NT2/D1 (cell line): ENCODE measurements at regions not wholly inside any gene's neighbourhood (a gene's known extent, or its start where the extent isn't known, plus 50 kb on each side); places are given as distances from the start of the nearest gene placed in this dataset.
"Not testable (repeated sequence)": the region's sequence is repeated elsewhere in the genome, so short reads cannot be mapped to it uniquely, and the experiment has no call there.

ENCODE experiments used
- DNase-seq: peaks from one replicate; pipeline ENCODE4 v3.0.0-alpha.2; 2011; ENCODE audit warnings: low read depth, low spot score
- H3K27me3 ChIP-seq: 2 replicates; pipeline ENCODE4 v1.6.0; 2011; ENCODE audit warnings: mild to moderate bottlenecking; ENCODE audit not compliant: insufficient read length, insufficient read depth
- H3K36me3 ChIP-seq: 2 replicates; pipeline ENCODE4 v1.6.1; 2011; ENCODE audit warnings: mild to moderate bottlenecking, low read length, mixed read lengths; ENCODE audit not compliant: insufficient read depth, insufficient read length
- H3K4me1 ChIP-seq: 2 replicates; pipeline ENCODE4 v1.5.1; 2011; ENCODE audit not compliant: insufficient read depth, insufficient read length
- H3K4me3 ChIP-seq: 2 replicates; pipeline ENCODE4 v1.5.1; 2011; ENCODE audit warnings: low read depth; ENCODE audit not compliant: insufficient read length
- H3K9ac ChIP-seq: 2 replicates; pipeline ENCODE4 v1.6.0; 2011; ENCODE audit warnings: low read depth; ENCODE audit not compliant: insufficient read length
- H3K9me3 ChIP-seq: 2 replicates; pipeline ENCODE4 v1.5.1; 2011; ENCODE audit warnings: mild to moderate bottlenecking, low read length; ENCODE audit not compliant: insufficient read depth
- SUZ12 ChIP-seq: IDR thresholded peaks from 2 replicates; pipeline ENCODE4 v1.6.1; 2011; ENCODE audit not compliant: insufficient read length, insufficient read depth; ENCODE audit errors: extremely low read depth
- YY1 ChIP-seq: IDR thresholded peaks from 2 replicates; pipeline ENCODE4 v1.6.1; 2011; ENCODE audit not compliant: insufficient read length, insufficient read depth
- ZNF274 ChIP-seq: IDR thresholded peaks from 2 replicates; pipeline ENCODE4 v1.6.1; 2011; ENCODE audit warnings: mild to moderate bottlenecking, low read depth, low read length

DNA sequence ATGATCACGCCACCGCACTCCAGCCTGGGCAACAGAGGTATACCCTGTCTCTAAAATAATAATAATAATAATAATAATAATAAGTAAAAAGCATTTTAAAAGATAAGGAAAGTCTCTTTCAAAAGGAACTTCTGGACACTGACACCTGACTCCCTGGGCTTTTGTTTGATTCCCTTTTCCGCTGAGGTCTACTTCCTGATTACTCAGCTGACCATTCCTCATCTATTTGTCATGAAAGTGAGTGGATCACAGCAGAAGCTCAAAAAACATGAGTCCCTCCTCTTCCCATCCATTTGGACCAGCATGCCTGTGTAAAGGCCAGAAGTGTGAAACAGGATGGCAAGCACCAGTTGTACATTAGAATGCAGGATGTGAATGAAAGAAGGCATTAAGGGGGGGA is 61.1 kb upstream of the FBXO28 start:
- no peak overlapping the region for H3K4me3 ChIP-seq
- no peak for TF ChIP-seq ZNF274
- TF ChIP-seq YY1, result no peak
- TF ChIP-seq SUZ12, result no peak
- H3K36me3 ChIP-seq, result no peaks in the 10 kb centered on the region
- no peak for DNase-seq
- H3K27me3 ChIP-seq, result no peaks in the 10 kb centered on the region
- H3K4me1 ChIP-seq, result no peaks in the 10 kb centered on the region
- no peak overlapping the region for H3K9ac ChIP-seq
- H3K9me3 ChIP-seq, result 0 out of 2 replicates have a peak, but pooled peaks cover 10% of the 10 kb centered on the region

DNA sequence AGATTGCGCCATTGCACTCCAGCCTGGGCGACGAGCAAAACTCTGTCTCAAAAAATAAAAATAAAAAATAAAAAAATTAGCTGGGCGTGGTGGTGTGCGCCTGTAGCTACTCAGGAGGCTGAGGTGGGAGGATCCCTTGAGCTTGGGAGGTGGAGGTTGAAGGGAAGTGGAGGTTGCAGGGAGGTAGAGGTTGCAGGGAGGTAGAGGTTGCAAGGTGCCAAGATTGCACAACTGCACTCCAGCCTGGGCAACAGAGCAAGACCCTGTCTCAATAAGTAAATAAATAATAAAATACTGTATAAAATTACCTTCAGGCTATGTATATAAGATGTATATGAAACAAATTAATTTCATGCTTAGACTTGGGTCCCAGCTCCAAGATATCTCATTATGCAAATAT is 62.1 kb upstream of the FBXO28 start:
- H3K9me3 ChIP-seq, result 0 out of 2 replicates have a peak, but pooled peaks cover 10% of the 10 kb centered on the region
- not testable (repeated sequence) for H3K9ac ChIP-seq, H3K4me1 ChIP-seq, H3K27me3 ChIP-seq, H3K36me3 ChIP-seq, DNase-seq, H3K4me3 ChIP-seq

DNA sequence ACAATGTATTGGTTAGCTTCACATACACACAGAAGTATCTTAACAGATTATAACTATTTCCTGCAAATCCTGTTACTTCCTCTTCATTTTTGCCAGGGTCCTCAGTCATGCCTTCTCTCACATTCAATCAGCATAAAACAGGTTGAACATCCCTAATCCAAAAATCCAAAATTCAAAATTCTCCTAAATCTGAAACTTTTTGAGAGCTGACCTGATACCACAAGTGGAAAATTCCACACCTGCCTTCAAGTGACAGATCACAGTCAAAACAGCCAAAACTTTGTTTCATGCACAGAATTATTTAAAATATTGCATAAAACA is 62.9 kb upstream of the FBXO28 start:
- H3K27me3 ChIP-seq, result no peaks in the 10 kb centered on the region
- no peaks in the 10 kb centered on the region for H3K4me1 ChIP-seq
- TF ChIP-seq ZNF274, result no peak
- TF ChIP-seq SUZ12, result no peak
- no peak for TF ChIP-seq YY1
- no peak for DNase-seq
- 0 out of 2 replicates have a peak, but pooled peaks cover 10% of the 10 kb centered on the region for H3K9me3 ChIP-seq
- no peak overlapping the region for H3K9ac ChIP-seq
- H3K4me3 ChIP-seq, result no peak overlapping the region
- no peaks in the 10 kb centered on the region for H3K36me3 ChIP-seq

DNA sequence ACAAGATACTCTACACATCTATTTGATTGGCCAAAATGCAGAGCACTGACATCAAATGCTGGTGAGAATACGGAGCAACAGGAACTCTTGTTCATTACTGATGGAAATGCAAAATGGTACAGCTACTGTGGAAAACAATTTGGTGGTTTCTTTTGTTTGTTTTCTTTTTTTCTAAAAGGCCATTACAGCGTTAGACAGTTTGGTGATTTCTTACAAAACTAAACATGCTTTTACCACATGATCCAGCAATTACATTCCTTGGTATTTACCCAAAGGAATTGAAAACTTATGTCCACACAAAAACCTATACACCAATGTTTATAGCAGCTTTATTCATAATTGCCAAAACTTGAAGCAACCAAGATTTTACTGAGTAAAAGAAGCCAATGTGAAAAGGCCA is 66.4 kb upstream of the FBXO28 start:
- DNase-seq, result no peak
- no peak overlapping the region for H3K9ac ChIP-seq
- no peaks in the 10 kb centered on the region for H3K4me1 ChIP-seq
- no peaks in the 10 kb centered on the region for H3K9me3 ChIP-seq
- no peaks in the 10 kb centered on the region for H3K27me3 ChIP-seq
- TF ChIP-seq YY1, result no peak
- TF ChIP-seq ZNF274, result no peak
- TF ChIP-seq SUZ12, result no peak
- no peaks in the 10 kb centered on the region for H3K36me3 ChIP-seq
- no peak overlapping the region for H3K4me3 ChIP-seq

DNA sequence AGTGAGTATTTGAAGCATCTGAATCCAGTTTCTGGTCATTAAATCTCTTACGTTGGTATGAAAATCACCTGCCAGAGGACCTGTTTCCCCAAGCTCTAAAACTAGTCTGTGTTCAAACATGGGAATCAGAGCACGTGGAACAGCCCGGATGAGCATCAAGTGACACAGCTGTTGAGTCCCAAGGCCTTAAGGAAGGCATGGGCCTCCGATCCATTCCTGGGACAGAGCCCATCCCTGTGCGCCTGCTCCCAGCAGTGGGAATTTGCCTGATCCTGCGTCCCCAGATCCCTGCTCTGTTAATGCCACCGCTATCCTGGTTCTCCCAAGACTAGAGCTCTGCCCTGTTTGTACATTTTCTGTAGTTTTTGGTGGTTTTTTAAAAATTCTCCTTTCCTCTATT is 68.4 kb upstream of the FBXO28 start:
- no peak for DNase-seq
- no peaks in the 10 kb centered on the region for H3K9me3 ChIP-seq
- no peak overlapping the region for H3K9ac ChIP-seq
- no peaks in the 10 kb centered on the region for H3K27me3 ChIP-seq
- no peak for TF ChIP-seq SUZ12
- no peak for TF ChIP-seq ZNF274
- TF ChIP-seq YY1, result no peak
- H3K36me3 ChIP-seq, result no peaks in the 10 kb centered on the region
- no peak overlapping the region for H3K4me3 ChIP-seq
- no peaks in the 10 kb centered on the region for H3K4me1 ChIP-seq

DNA sequence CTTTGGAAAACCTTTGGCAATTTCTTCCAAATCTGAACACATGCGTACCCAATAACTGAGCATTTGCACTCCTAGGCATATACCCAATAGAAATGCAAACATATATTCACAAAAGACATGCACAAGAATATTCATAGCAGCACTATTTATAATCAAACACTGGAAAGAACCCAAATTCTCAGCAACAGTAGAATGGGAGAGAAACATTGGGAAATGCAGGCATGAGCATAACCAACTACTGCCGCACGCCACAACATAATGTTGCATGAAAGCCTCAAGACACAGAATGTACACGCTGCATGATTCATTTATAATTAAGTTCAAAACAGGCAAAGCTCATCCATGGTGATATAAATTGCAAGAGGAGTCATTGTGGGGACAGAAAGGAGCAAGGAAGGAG is 69.5 kb upstream of the FBXO28 start:
- no peaks in the 10 kb centered on the region for H3K4me1 ChIP-seq
- TF ChIP-seq SUZ12, result no peak
- TF ChIP-seq ZNF274, result no peak
- no peak for TF ChIP-seq YY1
- DNase-seq, result no peak

DNA sequence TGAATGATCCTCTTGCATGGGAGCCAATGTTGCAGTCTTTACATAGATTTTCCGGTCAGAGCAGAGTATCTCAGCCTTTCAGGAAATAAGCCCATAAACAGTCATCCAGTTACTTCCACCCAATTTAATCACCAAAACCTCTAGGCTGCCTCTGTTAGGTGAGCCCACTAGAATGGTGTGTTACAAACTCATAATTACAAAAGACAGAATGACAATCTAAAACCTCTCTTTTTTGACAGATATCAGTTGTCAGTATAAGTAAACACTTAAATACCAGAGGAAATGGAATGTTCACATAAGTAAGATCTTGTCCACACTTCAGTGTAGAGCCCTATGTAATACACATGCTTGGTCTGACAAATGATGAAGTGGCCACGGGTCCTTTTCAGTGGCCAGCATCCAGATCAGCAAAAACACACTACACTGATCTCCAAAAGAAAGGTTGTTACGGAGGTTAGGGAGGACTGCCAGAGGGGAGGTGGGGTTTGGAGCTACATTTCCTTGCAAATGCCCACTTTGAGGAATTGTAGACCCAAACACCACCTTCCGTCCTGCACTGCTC is 71.3 kb upstream of the FBXO28 start:
- H3K9ac ChIP-seq, result no peak overlapping the region
- DNase-seq, result no peak
- no peaks in the 10 kb centered on the region for H3K27me3 ChIP-seq
- no peaks in the 10 kb centered on the region for H3K4me1 ChIP-seq
- no peak for TF ChIP-seq YY1
- no peak for TF ChIP-seq ZNF274
- no peaks in the 10 kb centered on the region for H3K36me3 ChIP-seq
- H3K4me3 ChIP-seq, result no peak overlapping the region
- no peaks in the 10 kb centered on the region for H3K9me3 ChIP-seq

More for the DNA sequence above, 69.5 kb upstream of the FBXO28 start:
- Histone ChIP-seq H3K9me3 (no peaks in the 10 kb centered on the region), H3K27me3 (no peaks in the 10 kb centered on the region), H3K9ac (no peak overlapping the region), H3K4me3 (no peak overlapping the region), H3K36me3 (no peaks in the 10 kb centered on the region)

DNA sequence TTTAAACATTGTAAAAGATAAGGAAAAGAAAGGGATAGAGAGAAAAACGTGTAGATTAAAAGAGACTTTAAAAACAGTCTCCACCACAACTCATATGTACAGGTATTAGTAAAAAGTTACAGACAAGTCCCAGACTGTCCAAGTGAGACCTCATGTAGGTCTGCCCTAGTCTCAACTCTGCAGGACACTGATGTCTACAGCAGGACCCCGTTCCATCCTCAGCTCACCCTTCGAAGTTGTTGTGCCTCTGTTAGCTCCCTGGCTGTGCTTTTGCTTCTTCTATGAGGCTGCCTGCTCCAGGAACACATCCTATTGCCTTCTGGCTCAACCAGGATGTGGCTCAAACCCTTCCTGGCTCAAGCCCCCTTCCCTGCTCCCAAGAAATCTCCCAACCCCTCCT is 72.9 kb upstream of the FBXO28 start:
- no peak for TF ChIP-seq ZNF274
- TF ChIP-seq SUZ12, result no peak
- no peak for TF ChIP-seq YY1
- Histone ChIP-seq H3K4me3 (no peak overlapping the region), H3K4me1 (no peaks in the 10 kb centered on the region), H3K9me3 (no peaks in the 10 kb centered on the region), H3K9ac (no peak overlapping the region), H3K36me3 (no peaks in the 10 kb centered on the region), H3K27me3 (no peaks in the 10 kb centered on the region)
- DNase-seq, result no peak

DNA sequence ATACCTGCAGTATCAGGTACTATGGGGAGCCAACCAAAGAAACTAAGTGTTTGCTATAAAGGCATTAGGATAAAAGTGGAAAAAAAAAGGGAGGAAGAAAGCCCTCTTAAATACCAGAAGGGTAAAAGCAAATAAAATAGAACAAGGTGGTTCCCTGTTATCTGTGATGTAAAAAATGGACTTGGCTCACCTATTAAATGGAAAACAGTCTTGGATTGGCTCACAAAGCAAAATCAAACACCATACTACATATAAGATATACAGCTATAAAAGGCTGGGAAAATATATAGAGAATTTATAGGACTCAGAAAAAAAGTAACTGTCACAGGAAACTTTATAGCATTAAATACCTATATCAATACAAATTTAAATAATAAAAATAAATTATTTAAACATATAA is 73.5 kb upstream of the FBXO28 start:
- H3K36me3 ChIP-seq, DNase-seq, H3K9me3 ChIP-seq, H3K9ac ChIP-seq, H3K27me3 ChIP-seq, H3K4me3 ChIP-seq, H3K4me1 ChIP-seq: not testable (repeated sequence)

DNA sequence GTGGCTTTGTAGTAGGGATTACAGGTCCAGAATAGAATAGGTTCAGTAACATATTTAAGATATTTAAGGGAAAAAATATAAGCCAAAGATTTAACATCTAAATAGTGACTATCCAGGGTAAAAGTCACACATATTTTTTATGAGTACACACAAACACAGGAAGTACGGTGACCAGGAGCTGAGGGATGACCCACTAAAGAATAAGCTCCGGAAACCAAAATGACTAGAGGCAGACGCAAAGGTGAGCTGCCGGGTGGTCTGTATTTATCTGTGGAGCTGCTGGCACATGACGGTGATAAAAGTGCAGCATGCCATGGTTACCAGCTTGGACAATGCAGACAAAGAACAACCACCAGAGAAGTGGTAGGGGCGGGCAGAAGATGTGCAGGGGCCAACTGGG is 73.9 kb upstream of the FBXO28 start:
- H3K36me3 ChIP-seq, DNase-seq, H3K4me1 ChIP-seq, H3K27me3 ChIP-seq, H3K4me3 ChIP-seq, H3K9ac ChIP-seq, H3K9me3 ChIP-seq: not testable (repeated sequence)

DNA sequence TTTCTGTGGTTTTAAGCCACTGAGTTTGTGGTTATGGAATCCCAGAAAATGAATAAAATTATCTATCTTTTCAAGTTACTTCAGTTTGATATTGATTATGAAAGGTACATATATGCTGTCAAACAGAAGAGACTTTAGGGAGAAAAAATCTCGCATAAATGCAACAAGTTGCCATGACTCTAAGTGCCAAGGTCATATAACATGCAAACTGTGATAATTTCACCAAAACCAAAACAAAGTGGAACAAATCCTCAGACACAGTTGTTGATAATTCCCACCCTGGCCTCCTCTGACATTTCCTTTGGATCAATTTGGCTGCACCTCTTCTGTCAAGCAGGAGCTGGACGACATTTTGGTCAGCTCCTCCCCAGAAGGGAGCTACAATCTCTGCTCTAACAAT is 75.1 kb upstream of the FBXO28 start:
- not testable (repeated sequence) for DNase-seq, H3K9ac ChIP-seq, H3K27me3 ChIP-seq, H3K9me3 ChIP-seq, H3K4me1 ChIP-seq, H3K4me3 ChIP-seq, H3K36me3 ChIP-seq
